B cell (primary cell): ENCODE measurements at regions not wholly inside any gene's neighbourhood (a gene's known extent, or its start where the extent isn't known, plus 50 kb on each side); places are given as distances from the start of the nearest gene placed in this dataset.

Experiments
- CTCF ChIP-seq: fragments of 200-600 bp; IDR thresholded peaks from one replicate; pipeline ENCODE4 v1.8.0; 2022; ENCODE audit warnings: antibody characterized with exemption, mild to moderate bottlenecking
- EZH2 ChIP-seq: IDR thresholded peaks from 2 replicates; pipeline ENCODE4 v1.6.1; 2012; ENCODE audit warnings: borderline replicate concordance, low read depth, mild to moderate bottlenecking, moderate library complexity, low read length; ENCODE audit not compliant: insufficient read depth, poor library complexity, severe bottlenecking

DNA sequence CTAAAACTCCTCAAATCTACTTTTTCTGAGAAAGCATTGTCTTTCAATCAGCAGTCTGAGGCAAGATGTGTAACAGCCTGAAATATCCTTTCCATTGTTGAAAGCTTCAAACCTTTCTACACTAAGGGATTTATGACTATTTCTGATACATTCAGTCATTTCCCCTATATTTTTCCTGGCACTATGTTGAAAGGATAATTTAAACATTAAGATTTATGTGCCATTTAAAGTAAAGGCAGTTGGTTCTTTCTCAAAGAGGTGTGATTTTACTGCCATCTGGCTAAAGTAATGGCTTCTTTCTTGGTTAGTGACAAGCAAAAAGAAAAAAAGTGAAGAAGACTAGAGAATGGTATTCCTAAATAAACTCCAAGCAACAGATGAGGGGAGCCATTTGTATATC lies 249.6 kb upstream of the COL8A1 start:
- no peak for TF ChIP-seq CTCF
- TF ChIP-seq EZH2: no peak
